ENCODE measurements at regions not wholly inside any gene's neighbourhood (a gene's known extent, or its start where the extent isn't known, plus 50 kb on each side); places are given as distances from the start of the nearest gene placed in this dataset.

DNA sequence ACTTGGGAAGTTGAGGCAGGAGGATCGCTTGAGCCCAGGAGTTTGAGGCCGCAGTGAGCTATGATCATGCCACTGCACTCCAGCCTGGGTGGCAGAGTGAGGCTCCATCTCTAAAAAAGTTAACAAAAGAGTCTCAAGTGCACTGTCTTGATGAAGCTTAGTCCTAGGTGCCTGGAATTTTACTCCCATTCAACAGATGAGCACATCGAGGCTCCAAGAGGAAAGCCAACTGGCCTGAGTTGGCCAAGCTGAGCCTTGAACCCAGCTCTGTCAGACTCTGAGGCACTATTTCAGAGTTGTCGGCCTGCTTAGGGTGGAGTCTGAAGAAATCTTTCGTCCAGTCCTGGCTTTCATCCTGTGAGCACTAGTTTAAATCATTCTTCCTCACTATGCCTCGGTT, 98.1 kb upstream of the MAP1LC3B2 start:
- no peak for DNase-seq

DNA sequence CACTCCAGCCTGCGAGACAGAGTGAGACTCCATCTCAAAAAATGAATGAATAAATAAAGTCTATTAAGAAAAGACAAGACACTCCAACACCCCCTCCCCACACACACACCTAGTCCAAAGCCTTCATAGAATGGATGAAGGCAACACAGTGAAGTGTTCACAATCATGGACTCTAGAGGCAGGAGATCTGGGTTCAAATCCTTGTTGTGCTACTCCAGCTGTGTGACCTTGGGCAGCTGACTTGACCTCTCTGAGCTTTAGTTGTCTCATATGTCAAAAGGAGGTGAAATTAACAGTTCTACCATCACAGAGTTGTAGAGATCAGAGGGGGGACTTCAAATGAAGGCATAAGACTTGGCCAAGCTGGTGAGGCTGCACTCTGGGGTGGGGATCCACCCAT, 95.8 kb upstream of the MAP1LC3B2 start:
- no peak for DNase-seq

DNA sequence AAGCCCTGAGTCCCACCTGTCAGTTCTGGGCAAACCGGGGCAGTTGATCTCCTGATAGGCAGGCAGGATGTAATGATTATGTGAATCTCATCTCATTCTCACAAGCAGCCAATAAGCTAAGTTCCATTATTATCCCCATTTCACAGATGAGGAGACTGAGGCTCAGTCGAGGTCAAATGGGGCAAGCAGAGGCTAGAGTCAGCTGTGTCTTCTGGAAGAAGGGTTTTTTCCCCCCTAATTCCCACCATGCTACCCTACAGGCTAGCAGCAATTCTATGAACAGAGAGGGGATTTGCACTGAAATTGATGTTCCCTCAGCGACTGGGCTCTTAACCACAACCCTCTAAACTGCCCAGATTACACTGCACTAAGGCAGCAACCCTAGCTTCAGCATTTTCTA, 93.8 kb upstream of the MAP1LC3B2 start:
- no peak for DNase-seq

DNA sequence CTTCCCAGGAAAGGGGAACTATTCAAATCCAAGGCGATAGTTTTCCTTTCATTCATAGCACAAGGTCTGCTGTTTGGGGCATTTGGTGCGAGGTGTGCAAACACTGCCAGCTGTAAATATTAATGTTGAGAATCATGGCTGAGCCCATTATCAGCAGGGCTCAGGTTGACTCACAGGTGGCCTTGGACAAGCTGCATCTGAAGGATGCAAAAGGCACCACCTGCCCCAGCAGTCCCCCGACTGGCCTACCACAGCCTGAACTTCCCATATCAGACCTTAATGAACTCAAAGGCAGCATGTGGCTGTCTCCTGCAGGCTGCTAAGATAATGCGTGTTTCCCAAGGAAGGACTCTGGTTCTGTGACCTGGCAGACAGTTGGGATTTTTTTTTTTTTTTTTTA, 93.3 kb upstream of the MAP1LC3B2 start:
- DNase-seq, result no peak

DNA sequence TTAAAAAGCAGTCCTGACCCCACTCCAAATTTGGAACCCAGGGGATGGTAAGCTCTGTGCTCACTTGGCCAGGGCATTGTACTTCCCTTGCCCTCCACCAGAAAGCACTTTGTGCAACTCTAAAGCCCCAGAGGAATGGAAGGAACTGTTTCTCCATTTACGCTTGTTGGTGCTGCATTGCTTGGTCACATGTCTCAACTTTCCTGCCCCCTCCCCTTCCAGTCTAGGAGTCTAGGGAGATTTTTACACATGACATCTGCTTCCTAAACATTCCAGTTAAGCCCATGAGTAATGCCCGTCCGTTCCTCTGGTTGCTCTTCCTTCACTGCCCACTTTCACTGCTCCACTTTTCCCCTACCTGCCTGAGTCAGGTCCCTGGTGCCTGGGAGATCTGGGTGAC, 92.6 kb upstream of the MAP1LC3B2 start:
- no peak for DNase-seq

DNA sequence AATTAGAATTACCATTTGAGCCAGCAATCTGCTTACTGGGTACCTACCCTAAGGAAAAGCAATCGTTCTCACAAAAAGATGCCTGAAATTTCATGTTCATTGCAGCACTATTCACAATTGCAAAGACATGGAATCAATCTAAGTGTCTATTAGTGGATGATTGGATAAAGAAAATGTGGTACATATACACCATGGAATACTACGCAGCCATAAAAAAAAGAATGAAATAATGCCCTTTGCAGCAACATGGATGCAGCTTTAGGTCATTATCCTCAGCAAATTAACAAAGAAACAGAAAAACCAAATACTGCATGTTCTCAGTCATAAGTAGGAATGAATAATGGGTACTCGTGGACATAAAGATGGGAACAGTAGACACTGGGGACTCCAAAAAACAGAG, 89.8 kb upstream of the MAP1LC3B2 start:
- DNase-seq, result no peak

DNA sequence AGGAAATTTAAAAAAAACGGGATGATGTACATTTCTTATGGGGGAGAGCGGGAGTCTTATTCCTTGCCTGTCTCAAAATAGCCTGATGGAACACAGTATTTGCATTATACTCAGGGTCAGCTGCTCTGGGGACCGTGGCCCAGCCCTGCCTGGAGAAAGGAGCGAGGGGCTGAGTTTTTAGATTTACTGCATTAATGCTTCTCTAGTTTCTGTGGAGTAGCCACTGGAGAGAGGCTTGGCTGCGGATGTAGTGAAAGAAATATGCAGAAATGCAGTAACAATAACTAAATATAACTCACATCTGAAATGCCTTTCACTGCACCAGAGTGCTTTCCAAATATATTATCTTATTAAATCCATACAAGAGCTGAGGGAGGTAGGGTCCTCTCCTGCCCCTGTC, 87.6 kb upstream of the MAP1LC3B2 start:
- no peak for DNase-seq

DNA sequence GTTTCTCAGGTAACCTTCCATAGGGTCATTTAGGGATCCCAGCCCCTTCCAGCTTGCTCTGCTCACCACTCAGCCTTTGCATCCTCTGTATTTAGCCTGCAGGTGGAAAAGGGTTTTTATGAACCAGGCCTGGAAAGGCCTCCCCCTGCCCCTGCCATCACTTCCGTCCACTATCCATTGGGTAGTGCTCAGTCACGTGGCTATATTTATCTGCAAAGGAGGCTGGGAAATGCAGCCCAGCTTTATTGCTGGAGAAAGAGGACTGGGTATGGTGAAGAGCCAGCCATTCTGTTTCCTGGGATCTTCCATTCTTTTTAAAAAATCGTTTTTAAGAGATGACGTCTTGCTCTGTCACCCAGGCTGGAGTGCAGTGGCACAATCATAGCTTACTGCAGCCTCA, 87.0 kb upstream of the MAP1LC3B2 start:
- DNase-seq, result no peak

DNA sequence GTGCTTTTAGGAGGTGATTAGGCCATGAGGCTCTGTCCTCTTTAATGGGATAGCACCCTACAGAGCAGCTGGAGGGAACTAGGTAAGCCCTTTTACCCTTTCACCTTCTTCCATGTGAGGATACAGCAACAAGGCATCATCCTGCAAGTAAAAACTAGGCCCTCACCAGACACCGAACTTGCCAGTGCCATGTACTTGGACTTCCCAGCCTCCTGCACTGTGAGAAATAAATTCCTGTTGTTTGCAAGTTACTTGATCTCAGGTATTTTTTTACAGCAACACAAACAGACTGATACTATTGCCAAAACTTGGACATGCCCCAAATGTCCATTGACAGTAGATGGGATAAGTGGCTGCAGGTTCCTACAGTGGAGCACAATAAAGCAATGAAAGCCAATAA, 85.8 kb upstream of the MAP1LC3B2 start:
- no peak for DNase-seq

DNA sequence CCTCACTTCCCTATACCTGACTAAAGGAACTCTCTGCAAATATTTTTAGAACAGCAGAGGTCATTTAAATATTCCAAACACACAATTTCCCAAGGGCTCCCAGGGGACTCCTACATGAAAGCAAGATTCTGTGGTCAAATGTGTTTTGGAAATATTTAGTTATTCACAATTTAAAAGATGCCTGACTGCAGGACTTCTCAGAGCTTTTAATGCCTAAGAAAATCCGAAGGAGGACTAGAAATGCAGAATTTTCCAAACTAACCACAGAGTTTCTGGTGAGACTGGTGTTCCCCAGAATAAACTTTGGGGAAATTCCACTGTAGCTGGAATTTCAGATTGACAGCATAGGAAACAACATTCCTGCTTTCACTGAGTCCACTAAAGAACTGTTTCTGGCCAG, 84.8 kb upstream of the MAP1LC3B2 start:
- DNase-seq, result no peak

DNA sequence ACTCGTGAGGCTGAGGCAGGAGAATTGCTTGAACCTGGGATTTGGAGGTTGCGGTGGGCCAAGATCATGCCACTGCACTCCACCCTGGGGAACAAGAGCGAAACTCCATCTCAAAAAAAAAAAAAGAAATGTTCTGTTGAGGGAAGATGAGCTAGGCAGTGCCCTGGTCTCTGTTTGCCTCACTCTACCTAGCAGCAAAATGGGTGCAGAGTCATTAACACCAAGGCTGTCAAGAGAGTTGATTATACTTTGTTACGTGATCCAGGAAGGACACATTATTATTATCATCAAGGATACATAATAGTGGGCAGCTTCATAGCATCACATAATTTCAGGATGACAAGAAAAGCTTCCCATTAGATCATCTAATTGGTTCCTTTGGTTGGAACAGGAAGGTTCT, 84.3 kb upstream of the MAP1LC3B2 start:
- no peak for DNase-seq

DNA sequence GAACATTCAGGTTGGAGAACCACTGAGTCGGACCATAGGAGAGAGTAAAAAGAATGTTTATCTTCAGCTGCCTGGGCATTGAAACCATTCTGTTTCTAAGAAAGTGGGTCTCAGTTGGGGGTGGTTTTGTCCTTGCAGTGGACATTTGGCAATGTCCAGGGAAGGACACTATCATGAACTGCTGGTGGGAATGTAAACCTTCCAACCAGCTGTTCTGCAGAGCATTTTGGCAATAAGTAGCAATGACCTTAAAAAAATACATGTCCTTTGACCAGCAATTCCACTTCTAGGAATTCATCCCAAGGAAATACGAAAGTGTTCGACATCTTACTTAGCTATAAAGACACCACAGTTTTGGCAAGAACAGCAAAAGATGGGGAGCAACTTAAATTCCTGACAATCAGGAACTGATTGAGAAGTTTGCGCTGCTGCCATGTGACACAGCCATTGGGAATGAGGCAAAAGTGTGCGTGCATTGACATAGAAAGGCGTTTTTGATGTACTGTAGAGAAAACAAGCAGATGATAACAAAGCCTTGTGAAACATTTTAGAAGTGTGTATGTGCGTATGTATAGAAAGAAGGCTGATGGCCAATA, 82.9 kb upstream of the MAP1LC3B2 start:
- no peak for DNase-seq

DNA sequence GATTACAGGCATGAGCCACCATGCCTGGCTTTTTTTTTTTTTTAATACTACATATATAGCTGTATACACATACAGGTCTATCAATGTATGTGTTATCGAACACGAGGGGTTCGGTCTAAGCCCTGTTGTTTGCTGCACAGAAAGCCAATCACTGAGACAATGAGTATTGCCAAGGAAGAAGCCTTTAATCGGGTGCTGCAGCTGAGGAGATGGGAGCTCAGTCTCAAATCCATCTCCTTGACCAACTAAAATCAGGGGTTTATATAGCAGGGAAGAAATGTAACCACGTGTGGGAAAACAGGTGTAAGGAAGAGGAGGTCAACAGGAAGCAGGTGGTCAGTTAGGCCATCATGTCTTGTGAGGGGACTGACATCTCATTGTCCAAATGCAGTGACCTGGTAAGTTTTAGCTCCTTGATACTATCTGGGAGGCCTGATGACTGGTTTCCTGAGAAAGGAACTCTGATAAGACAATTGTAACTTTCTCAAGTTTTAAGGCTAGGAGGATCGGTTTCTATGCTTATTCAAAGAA, 80.9 kb upstream of the MAP1LC3B2 start:
- DNase-seq, result no peak

DNA sequence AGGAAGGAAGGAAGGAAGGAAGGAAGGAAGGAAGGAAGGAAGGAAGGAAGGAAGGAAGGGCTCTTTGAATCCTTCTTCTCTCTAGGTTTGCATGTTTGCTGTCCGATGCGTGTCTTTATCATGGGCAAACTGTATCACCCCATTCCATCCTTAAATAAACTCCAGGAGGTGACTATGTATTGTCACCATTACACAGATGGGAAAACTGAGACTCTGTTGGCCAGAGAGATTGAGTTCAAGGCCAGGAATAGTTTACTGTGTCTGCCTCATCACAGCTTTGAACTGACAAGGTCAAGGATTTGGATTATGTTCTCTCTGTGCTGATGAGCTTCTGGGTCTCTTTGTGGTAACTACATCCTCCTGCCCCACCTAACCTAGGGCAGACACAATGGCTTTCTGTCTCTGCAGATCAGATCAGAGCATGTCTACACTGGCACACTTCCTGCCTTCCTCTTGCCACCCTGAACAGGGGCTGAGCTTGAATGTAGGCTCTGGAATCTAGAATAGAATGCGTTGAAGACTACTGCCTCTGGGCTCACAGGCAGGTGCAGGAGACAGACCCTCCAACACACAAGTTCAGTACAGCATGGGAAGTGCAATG, 78.9 kb upstream of the MAP1LC3B2 start:
- no peak for DNase-seq

DNA sequence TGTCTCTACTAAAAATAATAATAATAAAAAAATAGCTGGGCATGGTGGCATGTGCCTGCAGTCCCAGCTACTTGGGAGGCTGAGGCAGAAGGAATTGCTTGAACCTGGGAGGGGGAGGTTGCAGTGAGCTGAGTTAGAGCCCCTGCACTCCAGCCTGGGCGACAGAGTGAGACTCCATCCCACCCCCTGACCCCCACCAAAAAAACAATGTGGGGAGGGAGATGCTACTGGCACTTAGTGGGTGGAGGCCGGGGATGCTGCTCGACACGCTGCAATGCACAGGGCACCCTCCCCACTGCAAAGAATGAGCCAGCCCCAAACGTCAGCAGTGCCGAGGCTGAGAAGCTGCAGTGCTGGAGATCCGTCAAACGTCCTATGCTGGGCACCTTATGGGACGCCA, 77.5 kb upstream of the MAP1LC3B2 start:
- no peak for DNase-seq

DNA sequence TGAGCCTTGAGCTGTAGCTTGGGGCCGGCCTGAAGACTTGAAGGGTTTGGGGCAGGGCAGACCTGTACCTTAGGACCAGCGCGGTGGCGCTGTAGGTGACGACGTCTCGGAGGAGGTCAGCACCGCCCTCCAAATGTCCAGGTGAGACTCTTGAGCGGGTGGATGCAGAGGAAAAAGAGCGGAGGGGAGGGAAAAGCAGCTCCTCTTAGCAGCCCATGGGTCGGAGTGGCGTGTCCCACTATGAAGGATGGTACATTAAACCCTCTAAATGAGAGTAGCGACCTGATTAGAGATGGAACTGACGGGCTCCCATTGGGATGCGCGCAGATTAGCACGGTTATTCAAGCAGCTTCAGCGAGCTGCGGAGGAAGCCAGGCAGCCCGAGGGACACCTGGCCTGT, 77.0 kb upstream of the MAP1LC3B2 start:
- DNase-seq, result no peak

DNA sequence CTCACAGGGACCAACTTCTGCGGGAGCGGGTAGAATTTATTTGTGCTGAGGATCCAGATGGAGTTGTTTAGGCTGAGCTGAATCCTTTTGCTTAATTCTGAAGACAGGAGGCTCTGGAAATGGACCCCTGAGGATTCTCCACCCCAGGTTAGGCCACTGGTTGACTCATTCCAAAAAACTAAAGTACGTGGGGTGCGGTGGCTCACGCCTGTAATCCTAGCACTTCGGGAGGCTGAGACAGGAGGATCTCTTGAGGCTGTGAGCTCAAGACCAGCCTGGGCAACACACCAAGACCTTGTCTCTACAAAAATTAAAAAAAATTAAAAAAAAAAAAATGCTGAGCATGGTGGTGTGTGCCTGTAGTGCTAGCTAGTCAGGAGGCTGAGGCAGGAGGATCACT, 76.3 kb upstream of the MAP1LC3B2 start:
- no peak for DNase-seq

DNA sequence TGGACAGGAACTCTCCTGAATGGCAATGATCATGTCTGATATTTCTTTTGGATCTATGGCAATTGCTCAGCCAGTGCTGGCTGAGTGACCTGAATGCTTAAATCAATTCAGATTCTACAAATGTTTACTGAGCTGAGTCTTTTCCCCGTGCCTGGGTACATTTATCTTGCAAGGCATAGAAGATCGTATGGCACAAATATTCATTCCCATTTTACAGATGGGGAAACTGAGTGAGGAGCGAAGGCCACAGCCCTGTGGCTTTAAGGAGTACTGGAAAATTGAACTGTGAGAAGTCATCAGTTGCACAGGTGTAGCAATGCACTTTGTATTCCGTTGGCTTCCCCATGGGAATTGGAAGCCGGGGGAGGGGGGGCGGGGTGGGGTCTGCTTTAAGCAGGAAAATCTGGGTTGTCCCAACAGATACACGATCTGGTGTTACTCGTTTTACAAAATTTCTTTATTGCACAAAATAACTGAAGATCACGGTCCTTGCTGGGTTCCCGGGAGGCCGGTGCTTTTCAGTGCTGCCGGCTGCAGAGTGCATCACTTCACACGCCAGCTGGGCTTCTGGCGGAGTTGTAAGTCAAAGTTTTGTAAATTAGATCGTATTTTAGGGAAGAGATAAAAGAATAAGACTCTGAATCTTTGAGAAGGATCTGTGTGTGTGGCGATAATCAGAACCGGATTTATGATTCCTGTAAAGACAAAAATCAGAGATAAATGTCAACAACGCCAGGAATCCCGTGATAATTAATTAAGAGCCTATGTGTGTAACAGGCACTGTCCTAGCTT, 75.0 kb upstream of the MAP1LC3B2 start:
- no peak for DNase-seq

DNA sequence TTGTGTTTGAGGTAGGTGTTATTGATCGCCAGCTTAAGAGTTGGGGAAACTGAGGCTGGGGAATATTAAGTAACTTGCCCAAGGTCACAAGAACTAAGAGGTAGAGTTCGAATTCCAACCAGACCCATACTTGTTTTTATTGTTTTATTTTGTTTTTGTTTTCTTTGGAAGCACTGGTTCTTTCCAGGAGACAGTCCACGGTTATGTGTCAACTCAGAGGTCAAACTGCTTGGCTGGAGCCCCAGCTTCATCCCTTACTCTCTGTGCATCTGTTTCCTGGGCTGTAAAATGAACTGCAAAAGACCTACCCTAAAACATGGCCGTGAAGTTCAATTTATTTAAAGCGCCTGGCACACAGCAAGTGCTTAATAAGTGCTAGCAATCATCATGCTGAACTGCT, 74.4 kb upstream of the MAP1LC3B2 start:
- no peak for DNase-seq

DNA sequence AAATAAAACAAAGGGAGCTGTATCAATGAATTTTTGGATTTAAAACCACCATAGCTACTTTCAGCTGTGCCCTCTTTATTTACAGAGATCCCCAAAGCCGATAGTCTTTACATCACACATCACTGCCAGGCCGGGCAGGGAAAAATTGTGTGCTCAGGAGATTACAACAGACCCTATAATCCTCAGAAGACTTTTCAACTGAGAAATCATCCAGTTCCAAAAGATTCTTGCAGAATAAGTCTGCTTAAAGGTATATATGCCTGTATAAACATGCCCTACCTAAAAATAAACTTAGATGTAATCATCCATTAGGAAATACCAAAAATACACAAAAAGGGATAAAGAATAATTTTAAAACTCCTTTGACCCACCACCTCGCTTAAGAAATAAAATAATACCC, 70.1 kb upstream of the MAP1LC3B2 start:
- DNase-seq, result no peak

DNA sequence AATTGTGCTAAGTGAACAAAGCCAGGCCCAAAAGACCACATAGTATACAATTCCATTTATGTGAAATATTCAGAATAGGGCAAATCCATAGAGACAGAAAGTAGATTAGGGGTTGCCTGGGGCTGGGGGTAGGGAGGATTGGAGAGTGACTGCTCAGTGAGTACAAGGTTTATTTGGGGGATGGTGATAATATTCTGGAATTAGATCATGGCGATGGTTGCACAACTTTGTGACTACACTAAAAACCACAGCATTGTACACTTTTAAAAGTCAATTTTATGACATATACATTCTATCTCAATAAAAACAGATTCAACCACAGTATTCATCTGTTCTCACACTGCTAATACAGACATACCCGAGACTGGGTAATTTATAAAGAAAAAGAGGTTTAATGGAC, 68.7 kb upstream of the MAP1LC3B2 start:
- DNase-seq, result no peak

DNA sequence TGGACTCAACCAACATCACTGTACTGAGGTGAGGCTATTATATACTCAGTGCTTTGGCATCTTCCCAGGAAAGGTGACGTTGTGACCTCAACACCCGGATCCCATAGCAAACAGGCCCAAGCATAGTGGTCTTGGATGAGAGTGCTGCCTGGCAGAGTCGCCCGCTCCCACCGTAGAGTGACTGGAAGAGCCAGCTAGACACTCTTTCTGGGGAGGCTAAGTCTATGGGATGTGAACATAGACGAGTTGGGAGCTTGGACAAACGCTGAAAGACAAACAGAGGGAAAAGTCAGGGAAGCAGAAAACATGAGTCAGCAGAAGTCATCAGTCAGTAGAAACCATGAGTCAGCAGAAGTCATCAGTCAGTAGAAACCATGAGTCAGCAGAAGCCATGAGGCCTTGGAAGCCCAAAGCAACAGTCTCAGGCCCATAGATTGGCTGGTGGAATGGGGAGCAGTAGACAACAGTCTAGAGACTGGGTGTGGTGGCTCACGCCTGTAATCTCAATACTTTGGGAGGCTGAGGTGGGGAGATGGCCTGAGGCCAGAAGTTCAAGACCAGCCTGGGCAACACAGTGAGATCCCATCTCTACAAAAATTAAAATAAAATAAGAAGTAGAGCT, 66.4 kb upstream of the MAP1LC3B2 start:
- DNase-seq, result no peak

DNA sequence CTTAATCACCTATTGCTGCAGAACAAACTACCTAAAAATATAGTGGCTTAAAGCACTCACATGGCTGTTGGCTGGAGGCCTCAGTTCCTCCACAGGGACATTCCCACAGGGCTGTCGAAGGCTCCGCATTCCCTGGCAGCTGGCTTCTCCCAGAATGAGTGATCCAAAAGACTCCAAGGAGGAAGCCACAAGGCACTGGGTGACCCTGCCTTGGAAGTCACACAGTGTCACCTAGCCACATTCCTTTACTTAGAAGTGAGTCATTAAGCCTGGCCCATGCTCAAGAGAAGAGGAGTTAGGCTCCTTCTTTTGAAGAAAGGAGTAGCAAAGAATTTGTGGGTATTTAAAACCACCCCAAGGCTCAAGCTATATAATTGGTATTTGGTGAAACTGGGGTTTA, 63.9 kb upstream of the MAP1LC3B2 start:
- no peak for DNase-seq

DNA sequence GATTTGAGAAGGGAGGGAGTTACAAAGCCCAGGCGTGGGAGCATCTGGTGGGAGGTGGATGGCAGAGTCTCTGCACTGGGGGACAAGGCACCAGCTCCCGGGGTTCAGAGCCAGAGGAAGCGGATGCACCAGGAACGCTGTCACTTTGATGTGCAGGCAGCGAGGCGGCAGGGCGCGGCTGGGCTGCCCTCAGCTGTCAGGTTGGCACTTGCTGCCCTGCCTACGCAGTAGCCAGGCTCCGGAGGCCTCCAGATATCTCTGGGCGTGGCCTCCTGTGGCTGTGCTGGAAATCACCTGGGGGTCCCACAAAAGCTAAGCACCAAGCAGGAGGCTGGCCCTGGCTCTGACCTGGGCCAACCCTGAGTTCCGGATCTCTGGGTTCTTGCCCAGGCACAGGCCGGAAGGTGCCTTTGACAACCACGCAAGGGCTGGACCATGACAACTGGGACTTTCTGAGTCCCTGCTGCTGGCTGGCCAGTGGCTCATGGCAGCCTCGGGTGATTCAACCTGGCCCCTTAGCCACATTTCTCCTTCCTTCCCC, 62.1 kb upstream of the MAP1LC3B2 start:
- DNase-seq, result no peak
